Activated T-helper 1 cell treated with anti-CD3 and anti-CD28 coated beads, Interleukin-12 subunit alpha, Interleukin-12 subunit beta, Interleukin-2, Interleukin-4 antibody, amounts not matched to agents 30 ng/mL and 10 ng/mL and 1 ng/mL, durations not matched to agents 14 hours and 24 hours and 36 hours (primary cell): ENCODE measurements at regions not wholly inside any gene's neighbourhood (a gene's known extent, or its start where the extent isn't known, plus 50 kb on each side); places are given as distances from the start of the nearest gene placed in this dataset.
"Not testable (repeated sequence)": the region's sequence is repeated elsewhere in the genome, so short reads cannot be mapped to it uniquely, and the experiment has no call there.

Source experiments
- DNase-seq: peaks from one replicate; pipeline ENCODE4 v3.0.0; 2021; ENCODE audit warnings: low spot score
- H3K27ac Mint-ChIP-seq: one replicate; pipeline ENCODE4 v1.8.0; 2021; ENCODE audit warnings: mild to moderate bottlenecking, mixed read lengths
- H3K27me3 Mint-ChIP-seq: one replicate; pipeline ENCODE4 v1.8.0; 2022; ENCODE audit warnings: mild to moderate bottlenecking, moderate library complexity, mixed read lengths; ENCODE audit not compliant: insufficient read depth
- H3K36me3 Mint-ChIP-seq: one replicate; pipeline ENCODE4 v1.8.0; 2021; ENCODE audit warnings: low read depth, mixed read lengths
- H3K4me1 Mint-ChIP-seq: one replicate; pipeline ENCODE4 v1.8.0; 2021; ENCODE audit warnings: low read depth, mixed read lengths
- H3K4me3 Mint-ChIP-seq: one replicate; pipeline ENCODE4 v1.8.0; 2021; ENCODE audit warnings: mild to moderate bottlenecking, moderate library complexity, mixed read lengths
- H3K9me3 Mint-ChIP-seq: one replicate; pipeline ENCODE4 v1.8.0; 2021; ENCODE audit warnings: mixed read lengths
- intact Hi-C: fragments of 100-400 bp; cut with micrococcal nuclease; formaldehyde crosslinking; loops from one replicate; pipeline ENCODE4 v1.15.1; 2024

GRCh38 chr2:132360964-132361363 lies 55.6 kb upstream of the GPR39 start:
- peaks cover 13% of the 10 kb centered on the region for H3K9me3 Mint-ChIP-seq
- H3K4me1 Mint-ChIP-seq, DNase-seq, H3K27me3 Mint-ChIP-seq, intact Hi-C loops, H3K4me3 Mint-ChIP-seq, H3K27ac Mint-ChIP-seq, H3K36me3 Mint-ChIP-seq: not testable (repeated sequence)

- DNase-seq, H3K4me3 Mint-ChIP-seq, H3K4me1 Mint-ChIP-seq, H3K27me3 Mint-ChIP-seq, H3K27ac Mint-ChIP-seq, H3K36me3 Mint-ChIP-seq, intact Hi-C loops: not testable (repeated sequence)
- H3K9me3 Mint-ChIP-seq, result peaks cover 13% of the 10 kb centered on the region
These were observed 55.1 kb upstream of the GPR39 start for GRCh38 chr2:132361498-132361897.

- intact Hi-C loops, H3K4me1 Mint-ChIP-seq, H3K36me3 Mint-ChIP-seq, H3K4me3 Mint-ChIP-seq, H3K27me3 Mint-ChIP-seq, DNase-seq, H3K27ac Mint-ChIP-seq: not testable (repeated sequence)
- H3K9me3 Mint-ChIP-seq, result peaks cover 13% of the 10 kb centered on the region
These were observed 53.3 kb upstream of the GPR39 start for GRCh38 chr2:132363352-132363751.

- H3K9me3 Mint-ChIP-seq, H3K27me3 Mint-ChIP-seq, H3K4me3 Mint-ChIP-seq, H3K36me3 Mint-ChIP-seq, H3K4me1 Mint-ChIP-seq, H3K27ac Mint-ChIP-seq, intact Hi-C loops, DNase-seq: not testable (repeated sequence)
These were observed 50.6 kb upstream of the GPR39 start for GRCh38 chr2:132365963-132366362.

- Mint-ChIP-seq H3K27ac (no peak overlapping the region), H3K36me3 (no peaks in the 10 kb centered on the region)
- intact Hi-C loops, result no loop called here
These were observed 50.0 kb upstream of the GPR39 start for GRCh38 chr2:132366421-132367180.

More at GRCh38 chr2:132366421-132367180, 50.0 kb upstream of the GPR39 start:
- DNase-seq, result no peak
- H3K4me3 Mint-ChIP-seq, result no peak overlapping the region
- no peaks in the 10 kb centered on the region for H3K27me3 Mint-ChIP-seq
- H3K4me1 Mint-ChIP-seq, result no peaks in the 10 kb centered on the region
- H3K9me3 Mint-ChIP-seq, result peaks cover 9% of the 10 kb centered on the region
